ENCODE measurements at regions not wholly inside any gene's neighbourhood (a gene's known extent, or its start where the extent isn't known, plus 50 kb on each side); places are given as distances from the start of the nearest gene placed in this dataset.

DNA sequence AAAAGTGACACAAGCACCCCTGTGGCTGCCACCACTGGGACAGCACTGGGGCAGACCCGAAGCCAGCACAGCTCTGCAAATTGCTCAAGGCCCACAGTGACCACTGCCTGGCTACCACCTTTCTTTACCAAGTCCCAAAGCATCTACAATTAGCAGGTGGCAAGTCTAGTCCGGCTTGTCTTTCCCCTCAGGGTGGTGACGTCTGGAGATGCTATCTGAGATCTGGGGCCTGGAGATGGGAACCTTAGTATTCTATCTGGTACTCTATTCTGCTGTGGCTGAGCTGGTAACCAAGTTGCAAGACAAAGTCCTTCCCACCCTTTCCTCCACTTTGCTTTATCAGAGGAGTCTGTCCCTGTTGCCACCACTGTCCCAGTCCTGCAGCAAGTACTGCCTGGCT is 1010.1 kb upstream of the FLRT2 start:
- DNase-seq = no peak
- no peaks in the 10 kb centered on the region for H3K36me3 ChIP-seq (replicated peaks in 1 of 2; ENCODE audit: control insufficient read depth in 1 of 2, insufficient read depth in 2 of 2, low read length in 2 of 2)
- H3K36me3 Mint-ChIP-seq = no peaks in the 10 kb centered on the region
- no peak overlapping the region for H3K4me3 ChIP-seq (replicated peaks in 1 of 3; ENCODE audit: low read depth in 2 of 3, low read length in 3 of 3)
- TF ChIP-seq, protein P1, sequence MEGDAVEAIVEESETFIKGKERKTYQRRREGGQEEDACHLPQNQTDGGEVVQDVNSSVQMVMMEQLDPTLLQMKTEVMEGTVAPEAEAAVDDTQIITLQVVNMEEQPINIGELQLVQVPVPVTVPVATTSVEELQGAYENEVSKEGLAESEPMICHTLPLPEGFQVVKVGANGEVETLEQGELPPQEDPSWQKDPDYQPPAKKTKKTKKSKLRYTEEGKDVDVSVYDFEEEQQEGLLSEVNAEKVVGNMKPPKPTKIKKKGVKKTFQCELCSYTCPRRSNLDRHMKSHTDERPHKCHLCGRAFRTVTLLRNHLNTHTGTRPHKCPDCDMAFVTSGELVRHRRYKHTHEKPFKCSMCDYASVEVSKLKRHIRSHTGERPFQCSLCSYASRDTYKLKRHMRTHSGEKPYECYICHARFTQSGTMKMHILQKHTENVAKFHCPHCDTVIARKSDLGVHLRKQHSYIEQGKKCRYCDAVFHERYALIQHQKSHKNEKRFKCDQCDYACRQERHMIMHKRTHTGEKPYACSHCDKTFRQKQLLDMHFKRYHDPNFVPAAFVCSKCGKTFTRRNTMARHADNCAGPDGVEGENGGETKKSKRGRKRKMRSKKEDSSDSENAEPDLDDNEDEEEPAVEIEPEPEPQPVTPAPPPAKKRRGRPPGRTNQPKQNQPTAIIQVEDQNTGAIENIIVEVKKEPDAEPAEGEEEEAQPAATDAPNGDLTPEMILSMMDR (IDR thresholded peaks at IDR 0.05) = no peak
- H3K9me3 ChIP-seq (replicated peaks in 1 of 2; ENCODE audit: control insufficient read depth in 1 of 2, insufficient read depth in 1 of 2, low read length in 2 of 2) = peaks cover 0 to 11% of the 10 kb centered on the region in 2 donors
- H3K27me3 ChIP-seq (ENCODE audit: control insufficient read depth in 2 of 2, insufficient read depth in 2 of 2, low read length in 2 of 2) = no peaks in the 10 kb centered on the region
- H3K4me1 ChIP-seq (ENCODE audit: control insufficient read depth in 1 of 2, insufficient read depth in 2 of 2, low read length in 2 of 2) = no peaks in the 10 kb centered on the region
- intact Hi-C loops (cut with micrococcal nuclease) = no loop called here
- H3K27ac Mint-ChIP-seq = no peak overlapping the region
- no peak overlapping the region for H3K9ac ChIP-seq (ENCODE audit: insufficient read depth, low read length, poor library complexity, severe bottlenecking)
- H2AFZ ChIP-seq (ENCODE audit: insufficient read depth, low read depth, low read length, poor library complexity, severe bottlenecking) = no peak overlapping the region
- H3K4me1 Mint-ChIP-seq = no peaks in the 10 kb centered on the region
- no peak overlapping the region for H3K4me3 Mint-ChIP-seq
- no peaks in the 10 kb centered on the region for H4K20me1 ChIP-seq (ENCODE audit: insufficient read depth, low read length)
- H3K79me2 ChIP-seq (ENCODE audit: insufficient read depth, low read length) = no peaks in the 10 kb centered on the region
- H3K27me3 Mint-ChIP-seq (ENCODE audit: low read depth in 3 of 3) = no peaks in the 10 kb centered on the region
- no peak overlapping the region for H3K4me2 ChIP-seq (replicated peaks; ENCODE audit: extremely low read depth, low read length, poor library complexity, severe bottlenecking)
- WGBS (ENCODE audit: insufficient coverage) = 100% methylated on average over 1 of the region's 3 CpGs
- peaks cover 0 to 23% (median 3%) of the 10 kb centered on the region in 7 donors for H3K9me3 Mint-ChIP-seq
- no peak overlapping the region for H3K27ac ChIP-seq (ENCODE audit: low read depth in 1 of 2, low read length in 2 of 2)

DNA sequence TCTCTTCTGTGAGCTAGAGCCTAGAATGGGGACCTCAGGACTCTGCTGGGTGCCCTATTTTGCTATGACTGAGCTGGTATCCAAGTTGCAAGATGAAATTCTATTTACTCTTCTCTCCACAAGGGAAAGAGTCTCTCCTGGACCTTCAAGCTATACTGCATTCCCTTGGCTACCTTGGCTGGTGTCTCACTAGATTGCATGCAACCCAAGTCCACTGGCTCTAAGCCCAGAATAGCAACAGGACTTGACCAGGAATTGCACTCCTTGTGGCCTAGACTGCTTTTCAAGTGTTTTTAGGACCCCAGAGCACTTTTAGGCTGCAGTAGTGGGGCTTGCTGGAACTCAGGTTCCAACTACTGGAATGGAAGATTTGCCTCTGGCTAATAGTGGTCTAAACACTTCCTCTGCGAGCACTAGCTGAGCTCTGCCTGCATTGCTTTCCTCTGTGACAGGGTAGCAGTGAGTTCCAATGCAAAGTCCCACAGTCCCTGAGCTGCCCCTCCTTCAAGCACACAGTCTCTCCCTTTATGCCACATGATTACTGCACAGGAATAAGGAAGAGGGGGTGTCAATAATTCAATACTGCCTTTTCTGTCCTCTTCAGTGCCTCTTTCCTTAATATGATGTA is 1009.1 kb upstream of the FLRT2 start:
- Mint-ChIP-seq H3K9me3 (peaks cover 0 to 23% (median 5%) of the 10 kb centered on the region in 7 donors), H3K27me3 (ENCODE audit: low read depth in 3 of 3) (no peaks in the 10 kb centered on the region), H3K4me1 (no peaks in the 10 kb centered on the region), H3K4me3 (no peak overlapping the region), H3K27ac (peak overlapping the region in 1 of 7 donors; percentile 18), H3K36me3 (no peaks in the 10 kb centered on the region)
- H4K20me1 ChIP-seq (ENCODE audit: insufficient read depth, low read length) = no peaks in the 10 kb centered on the region
- no peaks in the 10 kb centered on the region for H3K4me1 ChIP-seq (ENCODE audit: control insufficient read depth in 1 of 2, insufficient read depth in 2 of 2, low read length in 2 of 2)
- no peak overlapping the region for H3K27ac ChIP-seq (ENCODE audit: low read depth in 1 of 2, low read length in 2 of 2)
- TF ChIP-seq, protein P1 (IDR thresholded peaks at IDR 0.05) = no peak
- H3K9ac ChIP-seq (ENCODE audit: insufficient read depth, low read length, poor library complexity, severe bottlenecking) = no peak overlapping the region
- H3K4me2 ChIP-seq (replicated peaks; ENCODE audit: extremely low read depth, low read length, poor library complexity, severe bottlenecking) = no peak overlapping the region
- no peak for DNase-seq
- H3K27me3 ChIP-seq (ENCODE audit: control insufficient read depth in 2 of 2, insufficient read depth in 2 of 2, low read length in 2 of 2) = no peaks in the 10 kb centered on the region
- no peaks in the 10 kb centered on the region for H3K36me3 ChIP-seq (replicated peaks in 1 of 2; ENCODE audit: control insufficient read depth in 1 of 2, insufficient read depth in 2 of 2, low read length in 2 of 2)
- no CpG with 5 or more reads among the region's 1 CpG for WGBS (ENCODE audit: insufficient coverage)
- no peak overlapping the region for H3K4me3 ChIP-seq (replicated peaks in 1 of 3; ENCODE audit: low read depth in 2 of 3, low read length in 3 of 3)
- no peaks in the 10 kb centered on the region for H3K79me2 ChIP-seq (ENCODE audit: insufficient read depth, low read length)
- H3K9me3 ChIP-seq (replicated peaks in 1 of 2; ENCODE audit: control insufficient read depth in 1 of 2, insufficient read depth in 1 of 2, low read length in 2 of 2) = peaks cover 0 to 11% of the 10 kb centered on the region in 2 donors
- intact Hi-C loops (cut with micrococcal nuclease) = no loop called here
- no peak overlapping the region for H2AFZ ChIP-seq (ENCODE audit: insufficient read depth, low read depth, low read length, poor library complexity, severe bottlenecking)

All from CD14-positive monocyte (primary cell).